Fibroblast of mammary gland (primary cell): ENCODE measurements at regions not wholly inside any gene's neighbourhood (a gene's known extent, or its start where the extent isn't known, plus 50 kb on each side); places are given as distances from the start of the nearest gene placed in this dataset.

Experiments used
- DNase-seq: peaks from one replicate; pipeline ENCODE4 v3.0.0-alpha.2; 2010; ENCODE audit warnings: low read depth
- H3K4me3 ChIP-seq: 2 replicates; pipeline ENCODE4 v1.5.1; 2011; ENCODE audit warnings: low read depth, mild to moderate bottlenecking, low read length, moderate library complexity; ENCODE audit not compliant: control insufficient read depth
- CTCF ChIP-seq: conservative IDR thresholded peaks from 2 replicates; pipeline ENCODE4 v1.5.1; 2011; ENCODE audit warnings: low read depth, low read length, inconsistent platforms; ENCODE audit not compliant: control insufficient read depth, insufficient read depth

DNA sequence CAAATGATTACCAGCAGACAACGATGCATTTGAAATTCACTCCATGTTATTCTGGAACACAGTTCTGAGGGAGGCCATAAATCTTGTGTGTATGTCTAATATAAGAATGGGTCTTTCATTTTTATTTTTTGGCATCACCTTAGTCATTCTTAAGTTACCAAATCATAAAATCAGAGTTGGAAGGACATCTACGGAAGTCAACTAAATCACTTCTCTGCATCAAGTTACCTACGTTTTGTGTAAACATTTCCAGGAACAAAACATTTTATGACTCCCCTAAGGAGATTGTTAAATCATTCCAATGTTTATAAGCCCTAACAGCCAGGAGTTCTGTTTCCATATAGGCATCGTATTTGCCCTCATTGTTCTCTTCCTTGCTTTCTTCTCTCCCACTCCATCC, 378.2 kb downstream of the FAM170A start:
- TF ChIP-seq CTCF, result no peak
- no peak overlapping the region for H3K4me3 ChIP-seq
- DNase-seq, result no peak

- no peak overlapping the region for H3K4me3 ChIP-seq
- no peak for DNase-seq
- no peak for TF ChIP-seq CTCF
Observed at GRCh38 chr5:120012431-120012830, 383.1 kb downstream of the FAM170A start.

- peak; percentile 6 for DNase-seq
- no peak for TF ChIP-seq CTCF
- H3K4me3 ChIP-seq, result no peak overlapping the region
Observed at GRCh38 chr5:120014535-120014934, 385.2 kb downstream of the FAM170A start.

GRCh38 chr5:120016717-120017382, 387.5 kb downstream of the FAM170A start:
- peak; percentile 34 for DNase-seq
- no peak for TF ChIP-seq CTCF
- no peak overlapping the region for H3K4me3 ChIP-seq

DNA sequence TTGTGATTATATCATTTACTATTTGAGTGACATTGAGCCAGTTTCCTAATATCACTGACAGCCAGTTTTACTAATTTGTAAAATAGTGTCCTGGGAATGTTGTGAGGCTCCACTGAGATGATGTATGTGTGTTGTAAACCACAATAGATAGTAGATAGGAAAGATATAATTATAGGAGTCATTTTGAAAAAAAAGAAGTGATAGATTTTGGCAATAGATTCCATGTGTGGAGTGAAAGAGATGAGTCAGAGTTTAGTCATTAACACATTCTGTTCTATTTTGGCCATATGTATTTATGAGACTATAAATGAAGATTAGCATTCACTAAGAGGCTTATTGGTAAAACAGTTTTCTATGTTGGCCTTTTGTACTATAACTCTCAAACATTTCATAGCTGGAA, 388.2 kb downstream of the FAM170A start:
- H3K4me3 ChIP-seq, result no peak overlapping the region
- no peak for TF ChIP-seq CTCF
- peak; percentile 74 for DNase-seq

- no peak overlapping the region for H3K4me3 ChIP-seq
- DNase-seq, result no peak
- TF ChIP-seq CTCF, result no peak
Observed at GRCh38 chr5:120035181-120035580, 405.8 kb downstream of the FAM170A start.
